ENCODE measurements at regions not wholly inside any gene's neighbourhood (a gene's known extent, or its start where the extent isn't known, plus 50 kb on each side); places are given as distances from the start of the nearest gene placed in this dataset.

DNA sequence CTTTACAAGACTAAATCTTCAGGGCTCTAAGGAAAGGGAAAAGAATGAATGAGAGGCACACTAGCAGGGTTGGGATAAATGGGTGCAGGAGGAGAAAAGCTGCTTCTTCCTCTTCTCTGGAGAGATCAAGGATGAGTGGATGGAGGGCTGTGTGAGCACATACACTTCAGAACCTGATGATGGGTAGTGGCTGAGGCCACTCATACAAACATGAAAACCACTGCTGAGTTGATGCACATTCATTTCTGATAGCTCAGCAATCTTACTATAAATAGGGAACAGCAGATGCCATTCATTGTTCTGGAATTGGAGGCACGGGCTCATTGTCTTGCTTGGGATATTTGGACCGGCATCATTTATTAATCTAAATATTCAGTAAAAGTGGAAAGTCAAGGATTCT lies 152.4 kb upstream of the KCTD1 start:
- no peak for DNase-seq (ENCODE audit: low read depth)

DNA sequence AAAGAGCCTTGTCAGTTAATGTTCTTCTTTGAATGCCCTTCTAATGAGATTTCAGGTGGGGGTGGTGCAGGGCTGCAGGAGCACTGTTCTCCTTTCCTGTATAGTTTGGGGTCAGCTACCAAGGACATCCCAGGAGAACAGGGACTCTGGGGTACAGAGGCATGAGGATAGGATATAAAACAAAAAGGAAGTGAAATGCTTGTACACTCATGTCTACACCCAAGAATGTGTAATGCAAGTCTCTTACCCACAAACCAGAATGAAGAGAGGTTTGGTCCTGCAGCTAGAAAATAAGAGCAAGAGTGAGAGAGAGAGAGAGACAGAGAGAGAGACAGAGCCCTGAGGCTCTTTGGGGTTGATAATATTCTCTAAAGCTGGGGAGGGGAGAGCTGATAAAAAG lies 151.8 kb upstream of the KCTD1 start:
- DNase-seq (ENCODE audit: low read depth) = no peak

DNA sequence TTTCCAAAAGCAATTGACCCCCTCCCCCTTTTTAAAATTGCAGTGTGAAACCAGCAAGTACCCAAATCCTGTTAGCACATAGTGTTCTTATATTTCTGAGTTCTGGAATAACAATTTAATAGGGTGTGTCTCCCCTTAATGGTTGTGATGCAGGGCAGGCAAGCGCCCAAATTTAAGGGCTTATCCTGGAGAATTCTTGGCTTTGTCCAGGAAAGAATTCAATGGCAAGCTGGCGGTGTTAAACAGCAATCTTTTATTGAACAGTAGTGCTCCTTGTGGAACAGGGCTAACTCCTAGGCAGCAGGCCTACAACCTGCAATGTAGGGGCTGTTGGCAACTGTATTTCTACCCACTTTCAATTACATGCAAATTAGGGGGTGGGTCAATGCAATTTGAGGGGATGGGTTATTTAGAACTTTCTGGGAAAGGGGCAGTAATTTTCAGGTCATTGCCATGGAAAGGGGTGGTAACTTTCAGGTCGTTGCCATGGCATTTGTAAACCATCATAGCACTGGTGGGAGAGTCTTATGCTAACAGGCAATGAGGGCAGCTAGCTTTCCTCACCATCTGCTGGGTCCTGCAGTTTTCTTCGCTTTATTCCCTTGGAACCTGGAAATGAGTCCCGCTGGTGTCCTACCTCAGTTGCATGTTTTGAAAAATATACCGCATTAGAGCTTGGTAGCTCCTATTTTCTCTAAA lies 149.0 kb upstream of the KCTD1 start:
- DNase-seq (ENCODE audit: low read depth) = no peak

- DNase-seq (ENCODE audit: low read depth) = no peak
Observed at GRCh38 chr18:26696786-26697185, 148.4 kb upstream of the KCTD1 start.

DNA sequence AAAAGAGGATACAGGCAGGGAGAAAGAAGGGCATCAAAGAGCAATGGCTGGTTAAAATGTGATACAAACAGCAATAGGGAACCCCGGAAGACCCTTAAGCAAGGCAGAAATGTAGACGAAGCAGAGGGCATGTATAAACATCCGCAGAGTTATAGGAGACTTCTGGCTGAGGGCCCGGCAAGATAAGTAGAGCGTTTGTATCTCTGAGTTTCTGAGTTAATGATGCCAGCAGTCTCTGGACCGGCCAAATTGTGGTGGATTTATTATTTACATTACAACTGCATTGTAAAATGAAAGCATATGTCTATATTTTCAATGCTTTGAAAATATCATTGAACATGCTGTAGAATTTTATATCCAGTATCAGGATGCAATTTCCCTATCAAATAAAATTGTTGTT lies 148.0 kb upstream of the KCTD1 start:
- no peak for DNase-seq (ENCODE audit: low read depth)

DNA sequence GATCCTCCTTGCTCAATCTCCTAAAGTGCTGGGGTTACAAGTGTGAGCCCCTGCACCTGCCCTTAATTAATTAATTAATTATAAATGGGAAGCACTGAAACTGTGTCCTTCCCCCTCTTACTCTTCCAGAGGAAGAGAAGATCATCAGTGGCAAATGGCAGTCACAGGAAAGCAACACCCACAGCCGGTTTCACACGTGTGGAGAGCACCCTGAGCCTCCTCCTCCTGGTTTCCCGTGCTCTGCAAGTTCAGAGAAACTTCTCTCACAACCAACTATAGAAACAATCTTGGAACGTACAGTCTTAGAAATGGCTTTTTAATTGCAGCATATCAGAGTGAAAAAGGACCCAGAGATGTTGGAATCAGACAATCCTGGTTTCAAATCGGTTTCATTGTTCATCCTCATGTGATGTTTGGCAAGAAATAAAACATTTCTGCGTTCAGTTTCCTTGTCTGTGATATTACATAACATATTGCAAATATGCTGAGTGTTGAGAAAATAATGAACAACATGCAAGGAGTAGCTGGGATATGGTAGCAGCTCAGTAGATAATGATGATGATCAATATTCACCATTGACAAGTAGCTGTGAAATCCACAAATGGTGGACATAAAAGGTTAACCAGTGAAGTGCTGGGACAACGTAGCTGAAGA lies 141.0 kb upstream of the KCTD1 start:
- DNase-seq (ENCODE audit: low read depth) = no peak

- no peak for DNase-seq (ENCODE audit: low read depth)
Observed at GRCh38 chr18:26686532-26686931, 138.2 kb upstream of the KCTD1 start.

GRCh38 chr18:26685438-26686157 lies 137.2 kb upstream of the KCTD1 start:
- DNase-seq (ENCODE audit: low read depth) = no peak

- DNase-seq (ENCODE audit: low read depth) = no peak
Observed at GRCh38 chr18:26677957-26678356, 129.6 kb upstream of the KCTD1 start.

- no peak for DNase-seq (ENCODE audit: low read depth)
Observed at GRCh38 chr18:26667046-26667445, 118.7 kb upstream of the KCTD1 start.

- no peak for DNase-seq (ENCODE audit: low read depth)
Observed at GRCh38 chr18:26662996-26663395, 114.6 kb upstream of the KCTD1 start.

DNA sequence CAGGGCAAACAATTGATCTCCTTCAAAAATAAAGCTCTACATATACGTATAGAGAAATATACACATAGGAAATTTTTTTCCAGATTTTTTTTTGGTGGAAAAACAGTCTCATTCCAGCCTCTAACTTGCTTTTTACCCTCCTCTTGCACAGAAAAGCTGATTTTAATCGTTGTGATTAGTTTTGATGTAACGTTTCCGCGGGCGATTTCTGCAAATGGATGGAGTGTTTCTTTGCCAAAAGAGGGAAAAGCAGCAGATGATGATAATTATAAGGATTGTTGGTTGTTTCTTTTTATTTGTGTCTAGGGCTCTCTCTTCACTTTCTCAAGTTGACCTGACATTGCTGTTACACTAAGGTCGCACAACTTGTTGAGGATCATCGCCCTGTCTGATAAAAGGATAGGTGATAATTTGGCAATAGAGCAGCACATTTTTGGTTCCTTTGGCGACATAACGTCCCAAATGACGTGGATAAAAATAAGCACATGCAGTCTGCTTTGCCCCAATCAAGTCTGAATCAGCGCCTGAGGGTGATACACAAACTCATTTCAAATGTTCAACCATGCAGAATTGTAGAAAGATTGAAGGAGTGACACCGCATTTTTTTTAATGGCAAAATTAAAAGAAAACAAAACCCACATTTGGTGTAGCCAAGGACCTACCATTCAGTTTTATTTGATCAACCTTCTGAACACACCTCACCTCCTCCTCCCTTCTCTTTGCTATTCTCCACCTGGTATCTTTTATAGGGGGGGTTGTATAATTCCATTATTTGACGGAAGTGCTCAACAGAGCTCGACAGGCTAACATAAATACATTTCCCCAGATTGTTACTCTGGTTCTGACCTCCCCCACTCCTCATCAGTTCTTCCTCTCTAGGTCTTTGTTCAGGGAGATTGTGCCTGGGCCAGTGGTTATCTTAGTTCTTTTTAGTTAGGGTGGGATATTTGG lies 109.6 kb upstream of the KCTD1 start:
- DNase-seq (ENCODE audit: low read depth) = no peak

GRCh38 chr18:26656944-26657536 lies 108.7 kb upstream of the KCTD1 start:
- DNase-seq (ENCODE audit: low read depth) = peak; percentile 65

DNA sequence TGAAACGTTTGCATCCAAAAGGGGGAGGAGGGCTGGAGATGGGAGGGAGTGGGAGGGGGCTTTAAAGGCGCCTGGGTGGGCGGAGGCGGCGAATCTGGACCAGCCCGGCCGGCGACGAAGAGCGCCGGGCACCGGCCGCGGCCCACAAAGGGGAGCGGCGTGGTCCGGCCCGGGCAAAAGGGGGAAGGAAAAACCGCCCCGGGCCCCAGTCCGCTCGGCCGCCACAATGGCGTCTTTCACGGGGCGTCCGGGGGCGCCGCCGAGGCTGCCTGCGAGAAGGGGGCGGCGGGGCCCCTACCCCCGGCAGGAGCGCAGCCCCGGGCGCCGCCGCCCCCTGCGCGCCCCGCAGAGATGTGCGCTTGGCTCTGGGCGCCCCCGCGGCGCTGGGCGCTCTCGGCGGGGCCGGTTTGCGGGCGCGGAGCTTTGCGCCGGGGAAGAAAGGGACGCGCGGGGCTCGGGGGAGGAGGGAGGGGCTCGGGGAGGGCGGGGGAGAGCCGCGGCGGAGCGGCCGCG lies 108.1 kb upstream of the KCTD1 start:
- DNase-seq (ENCODE audit: low read depth) = no peak

DNA sequence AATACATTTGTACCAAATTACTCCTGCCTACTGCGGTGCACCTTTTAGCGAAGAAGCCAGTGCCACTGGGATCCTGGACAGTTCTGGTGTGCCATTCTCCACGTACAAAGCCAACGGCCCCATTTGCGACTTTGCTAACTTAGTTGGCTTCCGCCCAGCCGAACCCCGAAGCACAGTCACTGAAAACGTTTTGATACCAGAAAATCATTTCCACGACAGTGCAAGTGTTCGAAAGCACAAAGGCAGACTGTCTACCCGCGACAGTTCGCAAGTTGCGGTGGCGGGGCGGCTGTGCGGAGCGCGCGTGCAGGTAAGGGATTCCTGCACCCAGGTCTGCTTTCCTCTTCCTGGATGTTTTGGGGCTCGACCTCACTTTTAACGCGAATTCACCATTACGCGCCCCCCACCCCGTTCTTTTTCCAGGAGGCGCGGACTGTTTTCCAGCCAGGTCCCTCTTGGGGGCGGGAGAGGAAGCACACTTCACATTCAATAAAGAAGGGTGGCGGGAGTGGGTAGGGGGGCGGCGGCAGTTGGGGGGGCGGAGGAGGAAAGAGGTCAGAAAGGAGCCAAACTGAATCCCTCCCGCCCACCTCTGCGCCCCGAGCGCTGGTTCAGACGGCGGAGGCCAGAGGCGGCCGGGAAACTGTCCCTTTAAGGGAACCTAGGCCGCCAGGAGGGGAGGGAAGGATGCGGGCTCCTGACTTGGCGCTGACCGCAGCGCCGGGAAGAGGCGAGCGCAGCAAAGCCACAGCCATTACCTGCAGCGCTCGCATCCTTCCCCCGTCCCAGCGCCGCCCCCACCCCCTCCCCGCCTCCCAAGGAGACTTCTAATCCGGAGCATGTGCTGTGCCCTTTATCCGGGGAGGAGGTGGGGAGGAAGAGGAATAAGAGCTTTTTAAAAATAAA lies 107.4 kb upstream of the KCTD1 start:
- peak; percentile 42 for DNase-seq (ENCODE audit: low read depth)

GRCh38 chr18:26654616-26655524 lies 106.5 kb upstream of the KCTD1 start:
- peak; percentile 20 for DNase-seq (ENCODE audit: low read depth)

- peak; percentile 7 for DNase-seq (ENCODE audit: low read depth)
Observed at GRCh38 chr18:26653943-26654615, 105.7 kb upstream of the KCTD1 start.

- no peak for DNase-seq (ENCODE audit: low read depth)
Observed at GRCh38 chr18:26652501-26652900, 104.1 kb upstream of the KCTD1 start.

All from iris pigment epithelial cell (primary cell).